HG03103 (cell line): ENCODE measurements at regions not wholly inside any gene's neighbourhood (a gene's known extent, or its start where the extent isn't known, plus 50 kb on each side); places are given as distances from the start of the nearest gene placed in this dataset.
"Not testable (repeated sequence)": the region's sequence is repeated elsewhere in the genome, so short reads cannot be mapped to it uniquely, and the experiment has no call there.

Experiments used
- ATAC-seq: cut with Tn5 transposase; IDR thresholded peaks from one replicate; pipeline ENCODE4 v1.9.1; 2021; ENCODE audit warnings: low read depth; ENCODE audit not compliant: unreplicated experiment

DNA sequence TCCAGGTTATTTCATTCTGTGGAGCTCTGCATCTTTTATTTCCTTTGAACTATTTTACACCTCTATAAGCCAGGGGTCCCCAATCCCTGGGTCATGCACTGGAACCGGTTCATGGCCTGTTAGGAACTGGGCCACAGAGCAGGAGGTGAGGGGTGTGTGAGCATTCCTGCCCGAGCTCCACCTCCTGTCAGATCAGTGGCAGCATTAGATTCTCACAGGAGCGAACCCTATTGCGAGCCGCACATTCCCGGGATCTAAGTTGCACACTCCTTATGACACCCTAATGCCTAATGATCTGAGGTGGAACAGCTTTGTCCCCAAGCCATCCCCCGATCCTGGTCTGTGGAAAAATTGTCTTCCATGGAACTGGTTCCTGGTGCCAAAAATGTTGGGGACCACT is 107.2 kb downstream of the TMEM121 start:
- not testable (repeated sequence) for ATAC-seq

DNA sequence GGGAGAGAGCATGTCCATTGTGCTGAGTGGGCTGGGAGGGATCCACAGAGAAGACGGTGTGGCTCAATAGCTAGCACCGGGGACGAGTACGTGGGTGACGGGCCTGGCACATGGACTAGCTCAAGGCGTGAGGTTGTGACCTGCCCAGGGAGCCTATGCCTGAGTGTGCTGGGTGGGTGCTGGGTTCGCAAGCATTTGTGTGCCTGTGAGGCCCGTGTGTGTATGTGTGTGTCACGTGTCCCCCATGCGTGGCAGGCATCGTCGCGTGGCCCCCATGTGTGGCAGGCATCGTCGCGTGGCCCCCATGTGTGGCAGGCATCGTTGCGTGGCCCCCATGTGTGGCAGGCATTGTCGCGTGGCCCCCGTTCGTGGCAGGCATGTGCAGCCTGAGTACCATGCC is 109.2 kb downstream of the TMEM121 start:
- ATAC-seq, result no peak

DNA sequence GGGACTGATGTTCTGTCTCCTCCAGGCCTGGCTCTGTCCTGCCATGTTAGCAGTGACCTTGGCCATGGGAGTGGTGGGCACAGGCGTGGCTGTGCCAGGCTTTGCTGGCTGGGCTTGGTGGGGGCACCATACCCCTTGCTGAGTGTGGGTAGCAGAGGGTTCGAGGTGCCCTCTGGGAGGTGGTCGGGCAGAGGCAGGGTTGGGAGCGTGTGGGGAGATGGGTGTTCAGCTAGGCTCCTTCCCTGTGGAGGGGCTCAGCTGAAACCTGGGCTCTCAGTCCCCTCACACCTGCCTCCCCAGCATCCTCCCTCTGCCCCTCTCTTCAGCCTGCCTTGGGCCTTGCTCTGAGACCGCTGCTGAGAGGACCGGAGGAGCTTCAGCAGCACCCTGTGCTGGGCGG is 109.6 kb downstream of the TMEM121 start:
- not testable (repeated sequence) for ATAC-seq

DNA sequence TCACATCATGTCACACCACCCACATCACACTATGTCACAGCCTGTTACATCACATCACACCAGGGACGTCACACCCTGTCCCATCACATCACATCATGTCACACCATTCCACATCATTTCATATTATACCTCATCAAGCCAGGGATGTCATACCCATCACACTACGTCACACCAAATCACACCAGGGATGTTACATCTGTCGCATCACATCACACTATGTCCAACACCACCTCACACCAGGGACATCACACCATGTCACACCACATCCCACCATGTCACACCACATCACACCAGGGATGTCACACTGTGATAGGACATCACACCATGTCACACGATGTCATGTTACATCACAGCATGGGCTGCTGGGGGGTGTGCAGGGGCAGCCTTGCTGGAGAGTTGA is 110.6 kb downstream of the TMEM121 start:
- no peak for ATAC-seq

DNA sequence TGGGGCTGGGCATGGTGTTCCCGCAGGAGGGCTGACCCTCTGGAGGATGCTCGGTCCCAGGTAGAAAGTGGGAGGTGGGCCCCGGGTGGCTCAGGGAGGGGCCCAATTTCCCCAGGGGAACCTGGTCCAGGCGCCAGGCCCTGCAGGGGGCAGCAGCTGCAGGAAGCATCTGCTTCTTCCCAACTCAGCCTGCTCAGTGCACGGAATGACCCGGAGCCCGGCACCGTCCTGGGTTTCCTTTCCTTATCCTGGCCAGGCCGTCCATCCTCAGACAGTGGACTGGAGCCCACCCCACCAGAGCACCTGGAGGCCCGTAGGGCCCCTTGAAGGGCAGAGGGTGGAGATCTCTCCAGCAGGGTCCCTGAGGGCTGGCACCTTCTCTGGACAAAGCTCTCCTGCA is 111.0 kb downstream of the TMEM121 start:
- not testable (repeated sequence) for ATAC-seq

DNA sequence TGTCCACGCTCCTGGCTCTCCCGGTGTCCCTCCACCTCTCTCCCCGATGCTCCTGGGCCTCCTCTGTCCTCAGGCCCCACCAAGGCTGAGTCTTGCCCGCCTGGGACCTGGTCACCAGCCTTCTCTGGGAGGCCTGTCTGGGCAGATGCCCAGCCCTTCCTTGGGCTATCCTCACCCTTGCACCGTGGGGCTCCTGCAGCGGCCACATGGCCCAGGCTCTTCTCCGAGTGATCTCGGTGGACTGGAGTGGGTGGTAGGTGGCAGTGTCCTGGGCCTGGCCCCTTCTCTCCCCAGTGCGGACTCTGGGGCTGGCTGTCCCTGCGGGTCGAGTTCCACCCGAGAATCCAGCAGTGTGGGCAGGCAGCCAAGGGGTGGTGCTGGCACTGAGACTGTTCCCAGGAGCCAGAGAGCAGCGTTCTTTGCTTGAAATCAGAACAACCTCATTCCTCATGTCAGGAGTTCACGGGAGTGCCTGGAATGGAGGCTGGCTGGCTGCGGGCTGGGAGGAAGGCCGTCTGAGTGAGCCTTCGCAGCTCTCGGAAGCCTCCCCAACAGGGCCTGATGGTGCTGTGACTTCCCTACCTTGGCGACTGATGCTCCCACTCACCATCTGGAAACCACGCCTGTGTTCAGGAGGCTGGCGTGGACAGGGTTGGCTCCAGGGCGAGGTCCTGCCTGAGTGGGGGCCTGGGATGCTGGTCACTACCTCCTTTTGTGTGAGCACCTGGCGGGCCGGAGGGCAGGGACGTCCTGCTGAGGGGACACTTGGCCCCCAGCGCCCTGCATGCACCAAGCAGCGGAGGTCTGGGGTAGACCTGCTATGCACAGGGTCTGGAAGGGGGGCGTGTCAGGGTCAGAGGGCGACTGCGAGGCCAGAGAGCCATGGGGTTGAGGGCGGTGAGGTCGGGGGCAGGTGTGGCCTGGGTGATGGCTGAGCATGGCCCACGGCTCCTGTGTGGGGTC is 113.9 kb downstream of the TMEM121 start:
- not testable (repeated sequence) for ATAC-seq

DNA sequence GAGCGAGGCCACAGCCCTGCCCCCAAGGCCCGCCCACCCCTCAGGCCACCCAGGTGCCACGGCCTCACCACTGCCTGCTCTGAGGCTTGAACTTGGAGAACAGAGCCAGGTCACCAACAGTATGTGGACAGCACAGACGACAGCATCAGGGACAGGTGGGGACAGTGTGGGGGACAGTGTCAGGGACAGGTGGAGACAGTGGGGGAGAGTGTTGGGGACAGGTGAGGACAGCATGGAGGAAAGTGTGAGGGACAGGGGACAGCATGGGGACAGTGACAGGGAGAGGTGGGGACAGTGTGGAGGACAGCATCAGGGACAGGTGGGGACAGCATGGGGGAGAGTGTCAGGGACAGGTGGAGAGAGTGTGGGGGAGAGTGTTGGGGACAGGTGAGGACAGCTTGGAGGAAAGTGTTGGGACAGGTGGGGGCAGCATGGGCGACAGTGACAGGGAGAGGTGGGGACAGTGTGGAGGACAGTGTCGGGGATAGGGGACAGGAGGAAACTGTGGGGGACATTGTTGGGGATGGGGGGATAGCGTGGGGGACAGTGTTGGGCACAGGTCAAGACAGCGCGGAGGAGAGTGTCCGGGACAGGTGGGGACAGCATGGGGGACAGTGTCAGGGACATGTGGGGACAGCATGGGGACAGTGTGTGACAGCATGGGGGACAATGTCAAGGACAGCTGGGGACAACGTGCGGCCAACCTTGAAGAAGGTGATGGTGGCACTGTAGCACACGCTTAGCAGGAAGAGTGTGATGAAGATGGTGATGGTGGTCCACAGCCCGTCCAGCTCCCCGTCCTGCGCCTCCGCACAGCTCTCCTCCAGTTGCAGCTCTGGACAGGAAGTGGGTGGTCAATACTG is 114.9 kb downstream of the TMEM121 start:
- ATAC-seq, result no peak

DNA sequence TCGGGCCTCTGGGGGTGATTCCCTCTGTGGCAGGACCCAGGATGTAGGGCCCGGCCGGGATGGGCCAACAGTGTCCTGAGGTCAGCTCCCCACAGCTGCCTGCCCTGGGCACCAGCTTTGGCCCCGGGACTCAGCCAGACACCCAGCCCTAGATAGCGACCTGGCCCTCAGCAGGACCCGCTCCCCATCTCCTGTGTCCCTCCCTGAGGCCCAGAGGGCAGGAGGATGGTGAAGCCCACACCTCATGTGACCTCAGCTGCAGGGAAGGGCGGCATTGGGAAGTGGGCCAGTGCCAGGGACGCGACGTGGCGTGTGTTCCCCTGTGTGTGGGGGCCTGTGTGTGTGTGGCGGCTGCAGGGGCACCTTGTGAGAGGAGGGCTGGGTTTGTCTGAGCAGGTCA is 115.6 kb downstream of the TMEM121 start:
- not testable (repeated sequence) for ATAC-seq

DNA sequence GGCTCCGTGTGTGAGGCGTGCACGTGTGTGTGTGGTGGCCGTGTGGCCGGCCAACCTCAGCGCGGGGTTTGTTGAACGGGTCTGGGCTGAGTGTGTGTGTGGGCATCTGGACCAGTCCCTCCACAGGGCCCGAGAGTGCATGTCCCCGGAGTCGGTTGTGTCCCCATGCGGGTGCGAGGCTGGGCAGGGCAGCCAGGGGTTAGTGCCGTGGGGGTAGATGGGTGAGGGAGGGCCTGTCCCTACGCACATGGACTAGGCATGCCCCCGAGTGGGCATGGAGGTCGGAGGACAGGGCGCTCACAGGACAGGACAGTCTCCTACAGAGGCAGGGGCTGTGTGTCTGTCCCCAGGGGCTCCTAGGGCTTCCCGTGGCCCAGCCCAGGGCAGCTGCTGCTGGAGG is 116.1 kb downstream of the TMEM121 start:
- not testable (repeated sequence) for ATAC-seq

DNA sequence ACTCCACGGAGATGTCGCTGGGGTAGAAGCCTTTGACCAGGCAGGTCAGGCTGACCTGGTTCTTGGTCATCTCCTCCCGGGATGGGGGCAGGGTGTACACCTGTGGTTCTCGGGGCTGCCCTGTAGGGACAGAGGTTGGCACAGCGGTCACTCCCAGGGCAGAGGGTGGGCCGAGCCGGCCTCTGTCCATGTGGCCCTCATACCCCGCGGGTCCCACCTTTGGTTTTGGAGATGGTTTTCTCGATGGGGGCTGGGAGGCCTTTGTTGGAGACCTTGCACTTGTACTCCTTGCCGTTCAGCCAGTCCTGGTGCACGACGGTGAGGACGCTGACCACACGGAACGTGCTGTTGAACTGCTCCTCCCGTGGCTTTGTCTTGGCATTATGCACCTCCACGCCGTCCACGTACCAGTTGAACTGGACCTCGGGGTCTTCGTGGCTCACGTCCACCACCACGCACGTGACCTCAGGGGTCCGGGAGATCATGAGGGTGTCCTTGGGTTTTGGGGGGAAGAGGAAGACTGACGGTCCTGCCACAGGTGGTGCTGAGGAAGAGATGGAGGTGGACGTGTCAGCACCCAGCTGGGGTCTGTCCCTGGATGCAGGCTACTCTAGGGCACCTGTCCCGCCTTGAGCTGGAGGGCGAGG is 117.1 kb downstream of the TMEM121 start:
- not testable (repeated sequence) for ATAC-seq

DNA sequence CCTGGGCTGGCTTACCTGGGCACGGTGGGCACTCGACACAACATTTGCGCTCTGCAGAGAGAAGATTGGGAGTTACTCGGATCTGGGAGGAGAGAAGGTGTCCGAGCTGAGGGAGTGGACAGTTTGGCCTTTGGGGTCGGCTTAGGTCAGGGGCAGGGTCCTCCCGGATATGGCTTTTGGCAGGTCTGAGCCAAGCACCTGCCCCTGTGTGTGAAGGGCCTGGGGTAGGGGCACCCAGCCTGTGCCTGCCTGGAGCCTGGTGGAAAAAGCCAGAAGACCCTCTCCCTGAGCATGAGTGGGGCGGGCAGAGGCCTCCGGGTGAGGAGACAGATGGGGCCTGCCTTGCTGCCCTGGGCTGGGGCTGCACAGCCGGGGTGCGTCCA is 117.7 kb downstream of the TMEM121 start:
- ATAC-seq, result not testable (repeated sequence)

DNA sequence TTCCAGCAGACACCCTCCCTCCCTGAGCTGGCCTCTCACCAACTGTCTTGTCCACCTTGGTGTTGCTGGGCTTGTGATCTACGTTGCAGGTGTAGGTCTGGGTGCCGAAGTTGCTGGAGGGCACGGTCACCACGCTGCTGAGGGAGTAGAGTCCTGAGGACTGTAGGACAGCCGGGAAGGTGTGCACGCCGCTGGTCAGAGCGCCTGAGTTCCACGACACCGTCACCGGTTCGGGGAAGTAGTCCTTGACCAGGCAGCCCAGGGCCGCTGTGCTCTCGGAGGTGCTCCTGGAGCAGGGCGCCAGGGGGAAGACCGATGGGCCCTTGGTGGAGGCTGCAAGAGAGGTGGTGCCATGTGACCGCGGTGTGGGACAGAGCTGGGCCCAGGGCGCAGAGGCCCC is 118.1 kb downstream of the TMEM121 start:
- not testable (repeated sequence) for ATAC-seq

DNA sequence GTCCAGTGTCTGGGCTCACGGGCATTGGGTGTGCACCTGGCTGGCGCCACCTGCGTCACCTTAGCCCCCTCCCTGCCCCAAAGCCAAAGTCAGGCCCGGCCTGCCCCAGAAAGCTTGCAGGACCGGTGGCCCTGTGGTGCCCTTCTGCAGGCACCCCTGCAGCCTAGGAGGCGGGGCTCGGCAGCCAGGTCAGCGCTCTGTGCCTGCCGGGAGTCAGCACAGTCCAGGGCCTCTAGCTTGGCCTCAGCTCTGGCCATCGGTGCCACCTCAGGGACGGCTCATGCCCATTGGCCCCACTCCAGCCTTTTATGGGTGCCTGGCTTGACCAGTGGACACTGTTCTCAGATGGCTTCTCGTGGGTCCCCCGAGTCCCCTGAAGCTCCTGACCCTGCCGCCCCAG is 118.5 kb downstream of the TMEM121 start:
- ATAC-seq, result not testable (repeated sequence)

DNA sequence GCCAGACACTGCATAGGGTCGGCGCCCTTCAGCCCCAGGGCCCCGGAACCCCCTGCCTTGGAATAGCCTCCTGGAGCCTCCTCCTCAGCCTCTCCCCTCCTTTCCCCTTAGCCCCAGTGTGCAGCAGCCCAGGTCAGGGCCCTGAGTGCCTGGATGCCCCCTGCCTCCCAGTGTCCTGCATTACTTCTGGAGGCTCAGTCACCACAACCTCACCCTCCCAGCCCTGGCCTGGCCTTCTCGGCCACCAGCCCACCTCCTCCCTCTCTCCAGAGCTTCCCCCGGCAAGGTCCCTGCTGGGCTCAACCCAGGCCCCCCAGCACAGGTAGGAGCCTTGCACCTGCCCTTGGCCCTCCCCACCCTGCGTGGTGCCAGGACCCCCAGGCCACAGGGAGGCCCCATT is 119.0 kb downstream of the TMEM121 start:
- not testable (repeated sequence) for ATAC-seq

DNA sequence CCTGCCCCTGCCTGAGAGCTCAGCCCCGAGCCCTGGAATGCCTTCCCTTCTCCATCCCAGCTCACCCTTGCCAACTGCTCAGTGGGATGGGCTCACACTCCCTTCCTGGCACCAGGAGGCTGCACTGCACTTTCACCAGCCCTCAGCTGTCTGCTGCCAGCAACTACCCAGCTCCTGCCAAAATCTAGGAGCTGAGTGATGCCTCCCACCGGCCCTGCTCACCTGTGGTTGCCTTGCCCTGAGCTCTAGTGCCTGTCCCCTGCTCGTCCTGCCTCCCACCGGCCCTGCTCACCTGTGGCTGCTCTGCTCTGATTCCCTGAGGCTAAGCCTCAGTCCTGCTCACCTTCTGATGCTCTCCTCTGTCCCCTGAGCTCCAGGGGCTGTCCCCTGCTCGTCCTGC is 119.8 kb downstream of the TMEM121 start:
- no peak for ATAC-seq

DNA sequence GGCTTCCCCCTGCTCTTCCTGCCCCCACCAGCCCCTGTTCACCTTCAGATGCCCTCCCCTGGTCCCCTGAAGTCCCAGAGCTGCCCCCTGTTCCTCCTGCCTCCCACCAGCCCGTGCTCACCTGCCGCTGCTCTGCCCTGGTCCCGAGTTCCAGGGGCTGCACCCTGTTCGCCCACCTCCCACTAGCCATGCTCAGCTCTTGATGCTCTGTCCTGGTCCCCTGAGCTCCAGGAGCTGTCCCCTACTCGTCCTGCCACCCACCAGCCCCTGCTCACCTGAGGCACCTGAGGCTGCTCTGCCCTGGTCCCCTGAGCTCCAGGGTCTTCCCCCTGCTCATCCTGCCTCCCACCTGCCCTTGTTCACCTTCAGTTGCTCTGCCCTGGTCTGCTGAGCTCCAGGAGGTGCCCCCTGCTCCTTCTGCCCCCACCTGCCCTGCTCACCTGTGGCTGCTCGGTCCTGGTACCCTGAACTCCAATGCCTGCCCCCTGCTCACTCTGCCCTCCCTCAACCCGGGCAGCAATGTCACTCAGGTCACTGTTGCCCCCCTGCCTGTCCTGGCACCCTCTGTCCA is 120.4 kb downstream of the TMEM121 start:
- not testable (repeated sequence) for ATAC-seq

DNA sequence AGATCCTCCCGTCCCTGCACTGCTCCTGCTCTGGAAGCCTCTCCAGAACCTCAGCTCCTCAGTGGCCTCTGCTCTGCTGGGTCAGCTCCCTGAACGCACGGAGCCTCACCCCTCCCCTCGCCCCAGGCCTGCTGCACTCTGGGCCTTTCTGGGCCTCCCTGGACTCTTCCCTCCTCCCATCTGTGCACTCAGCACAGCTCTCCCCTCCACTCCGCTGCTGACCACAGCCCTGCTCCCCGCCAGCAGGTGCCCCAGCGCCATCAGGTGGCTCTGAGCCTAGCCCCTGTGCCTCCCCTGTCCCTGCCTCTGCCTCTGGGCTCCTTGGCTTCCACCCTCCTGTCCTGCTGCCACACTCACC is 121.0 kb downstream of the TMEM121 start:
- not testable (repeated sequence) for ATAC-seq

DNA sequence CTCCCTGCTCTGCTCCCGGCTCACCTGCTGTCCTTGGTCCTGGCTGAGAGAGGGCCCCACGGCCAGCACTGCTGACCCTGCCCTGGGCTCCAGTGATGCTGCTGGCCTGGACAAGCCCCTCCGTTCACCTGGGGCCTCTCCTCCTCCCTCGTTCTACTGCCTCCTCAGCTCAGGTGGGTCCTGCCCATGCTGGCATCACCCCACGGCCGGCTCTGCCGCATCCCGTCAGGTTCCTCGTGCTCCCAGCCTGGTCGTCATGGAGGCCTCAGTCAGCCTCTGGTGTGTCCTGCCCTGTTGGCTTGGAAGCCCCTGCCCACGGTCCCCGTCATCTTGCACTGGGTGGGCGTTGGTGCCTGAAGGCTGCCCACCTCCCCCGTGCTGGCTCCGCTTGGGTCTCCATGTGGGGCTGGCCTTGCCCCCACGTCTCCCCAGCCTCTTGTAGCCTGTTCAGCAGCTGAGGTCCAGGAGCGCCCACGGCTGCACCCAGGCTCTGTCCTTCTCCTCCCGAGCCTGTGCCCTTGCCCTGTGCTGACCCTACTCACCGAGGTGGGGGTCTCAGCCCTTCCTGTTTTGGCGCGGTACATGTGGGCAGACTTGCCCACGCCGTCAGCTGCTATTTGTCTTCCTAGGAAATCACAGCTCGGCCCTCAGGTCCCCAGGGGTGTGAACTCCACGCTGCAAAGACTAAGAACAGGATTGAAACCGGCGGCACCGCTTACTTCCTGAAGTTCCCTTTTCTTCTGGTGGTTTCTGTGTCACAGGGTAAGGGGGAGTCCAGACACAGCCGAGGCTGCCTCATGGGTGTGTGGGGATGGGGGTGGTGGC is 121.6 kb downstream of the TMEM121 start:
- peak; percentile 56 for ATAC-seq

DNA sequence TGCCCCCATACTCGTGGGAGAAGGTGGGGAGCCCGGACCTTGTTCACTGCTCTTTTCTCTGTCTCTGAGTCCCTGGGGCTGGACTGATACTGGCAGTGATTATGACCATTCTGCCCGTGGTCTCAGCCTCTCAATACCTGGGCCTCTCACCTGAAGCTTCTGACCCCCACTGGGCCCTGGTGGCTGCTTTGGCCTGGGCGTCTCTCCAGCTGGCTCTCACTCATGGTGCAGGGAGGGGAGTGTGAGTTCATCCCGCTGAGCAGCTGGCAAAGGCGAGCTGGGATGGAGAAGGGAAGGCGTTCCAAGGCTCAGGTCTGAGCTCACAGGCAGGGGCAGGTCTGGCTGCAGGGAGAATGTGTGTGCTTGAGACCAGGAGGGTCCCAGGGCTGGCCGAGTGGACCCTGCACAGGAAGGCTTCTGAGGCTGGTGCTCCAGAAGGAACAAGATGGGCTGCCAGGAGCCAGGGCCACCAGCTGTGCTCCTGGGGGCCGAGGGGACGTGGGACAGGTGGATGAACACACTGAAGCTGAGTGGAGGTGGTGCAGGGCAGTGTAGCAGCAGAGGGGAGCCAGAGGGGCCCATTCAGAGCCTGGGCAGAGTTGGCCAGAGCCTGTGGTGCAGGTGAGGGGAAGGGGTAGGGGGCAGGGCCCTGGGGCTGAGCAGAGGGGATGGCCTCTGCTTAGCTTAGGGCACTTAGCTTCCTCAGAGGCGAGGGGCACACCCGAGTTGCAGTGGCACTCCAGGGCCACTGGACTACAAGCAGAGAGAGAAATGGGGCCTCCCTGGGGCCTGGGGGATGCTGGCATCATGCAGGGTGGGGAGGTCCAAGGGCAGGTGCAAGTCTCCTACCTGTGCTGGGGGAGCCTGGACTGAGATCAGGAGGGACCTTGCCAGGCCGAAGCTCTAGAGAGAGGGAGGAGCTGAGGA is 122.5 kb downstream of the TMEM121 start:
- ATAC-seq, result not testable (repeated sequence)
